HG02610 (cell line): ENCODE measurements at regions not wholly inside any gene's neighbourhood (a gene's known extent, or its start where the extent isn't known, plus 50 kb on each side); places are given as distances from the start of the nearest gene placed in this dataset.

Experiments
- ATAC-seq: cut with Tn5 transposase; IDR thresholded peaks from one replicate; pipeline ENCODE4 v1.9.1; 2021; ENCODE audit warnings: mild to moderate bottlenecking, moderate library complexity; ENCODE audit not compliant: unreplicated experiment

GRCh38 chr10:94276140-94276539, 86.6 kb downstream of the NOC3L start:
- ATAC-seq: no peak

DNA sequence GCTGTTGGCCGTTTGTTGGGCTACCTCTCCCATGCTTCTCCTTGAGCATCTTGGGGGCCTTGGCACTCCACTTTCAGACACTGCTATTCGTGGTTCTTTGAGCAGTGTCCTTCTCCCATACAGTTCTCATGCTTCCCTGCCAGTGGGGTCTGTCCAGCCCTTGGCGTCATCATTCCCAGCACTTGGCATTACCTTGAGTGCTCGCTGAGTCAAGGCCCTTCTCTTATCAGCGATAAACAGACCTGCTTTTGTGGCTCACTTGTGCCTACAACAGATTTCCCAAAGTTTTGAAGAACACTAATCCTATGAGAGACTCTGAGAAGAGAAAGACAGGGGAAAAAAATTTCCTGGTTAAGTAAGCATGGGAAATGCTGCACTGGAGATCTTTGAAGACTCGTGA, 85.3 kb downstream of the NOC3L start:
- ATAC-seq: no peak

DNA sequence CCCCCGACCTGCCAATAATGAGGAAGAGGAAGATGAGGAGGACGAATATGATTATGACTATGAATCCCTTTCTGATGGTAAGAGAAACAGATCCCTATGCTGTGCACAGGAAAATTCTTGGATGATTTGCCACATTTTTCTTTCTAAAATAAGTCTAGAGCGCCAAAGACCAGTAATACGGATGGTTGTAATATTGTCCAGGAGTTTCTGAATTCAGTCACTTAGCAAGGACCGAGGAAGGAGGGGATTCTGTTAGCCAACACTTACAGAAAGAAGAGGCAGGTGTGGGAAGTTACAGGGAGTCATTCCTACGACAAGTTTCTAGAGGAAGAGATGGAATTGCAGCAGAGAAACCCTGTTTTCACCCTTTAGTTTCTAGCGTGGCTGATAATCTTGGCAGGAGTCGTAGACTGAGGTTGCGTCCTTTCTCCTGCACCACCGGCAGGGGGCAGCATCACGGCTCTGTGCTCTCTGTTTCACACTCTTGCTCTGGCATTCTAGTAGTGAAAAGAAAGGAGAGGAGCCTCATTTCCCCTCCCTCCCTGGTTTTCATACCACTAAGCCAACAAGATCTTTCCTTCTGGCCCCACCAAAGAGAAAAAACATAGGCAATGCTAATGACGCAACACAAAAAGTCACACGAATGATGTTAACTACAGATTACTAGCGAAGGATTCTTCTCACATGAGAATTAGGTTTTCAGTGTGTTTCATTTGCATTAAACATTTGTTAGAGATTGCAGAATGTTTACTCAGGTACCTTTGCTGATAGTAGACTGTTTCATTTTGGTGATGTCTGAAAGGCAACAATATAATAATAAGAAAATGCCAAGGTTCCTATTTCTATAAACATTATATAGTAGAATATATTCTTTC, 82.7 kb downstream of the NOC3L start:
- ATAC-seq: peak; percentile 72

GRCh38 chr10:94281654-94282053, 81.1 kb downstream of the NOC3L start:
- no peak for ATAC-seq

DNA sequence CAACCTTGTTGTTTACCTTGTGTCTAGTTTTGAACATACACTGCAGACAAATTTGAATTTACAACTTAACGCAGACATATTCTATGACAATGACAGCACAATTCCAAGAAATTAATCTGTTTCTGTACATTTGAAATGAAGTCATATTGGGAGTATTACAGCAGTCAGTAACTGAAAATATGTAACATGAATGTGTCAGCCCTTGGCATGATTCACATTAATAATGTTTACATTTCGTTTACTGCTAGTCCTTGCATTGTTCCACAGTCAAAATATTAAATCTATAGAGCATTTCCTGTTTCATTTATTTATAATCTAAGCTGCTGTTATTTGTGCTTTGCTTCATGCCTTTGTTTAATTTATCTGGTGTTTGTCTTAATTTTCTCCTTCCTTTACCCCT, 80.4 kb downstream of the NOC3L start:
- ATAC-seq: no peak
